Caco-2 (cell line): ENCODE measurements at regions not wholly inside any gene's neighbourhood (a gene's known extent, or its start where the extent isn't known, plus 50 kb on each side); places are given as distances from the start of the nearest gene placed in this dataset.

Experiments
- BruUV-seq: library from RNA; stranded (reverse); fragments of 400-500 nt; replicated peaks from 2 replicates; lab custom pipeline; 2021; lab: Mats Ljungman, UMichigan
- CTCF ChIA-PET: fragments of 300-600 bp; sonication (Branson Sonifier 250); formaldehyde crosslinking; loops from one replicate; lab custom pipeline; 2022; ENCODE audit warnings: antibody characterized with exemption; lab: Charles Lee
- POLR2A ChIA-PET: fragments of 300-600 bp; sonication (Branson Sonifier 250); formaldehyde crosslinking; loops from one replicate; lab custom pipeline; 2022; ENCODE audit warnings: antibody characterized with exemption; lab: Charles Lee
- DNase-seq, 2 experiments: peaks; one replicate each; pipeline versions ENCODE4 v3.0.0 to v3.0.0-alpha.2; 2020 to 2022
- H3K27me3 ChIP-seq: replicated peaks from 2 replicates; pipeline ENCODE4 v1.6.0; 2011; ENCODE audit warnings: low read length; ENCODE audit not compliant: control insufficient read depth, insufficient read depth
- H3K36me3 ChIP-seq: 2 replicates; pipeline ENCODE4 v1.5.1; 2011; ENCODE audit warnings: low read length; ENCODE audit not compliant: control insufficient read depth, insufficient read depth
- H3K4me1 ChIP-seq: fragments of 250-450 bp; sonication (Bioruptor Pico); 2 replicates; pipeline ENCODE4 v1.5.1; 2020; ENCODE audit warnings: mild to moderate bottlenecking
- H3K4me3 ChIP-seq: 2 replicates; pipeline ENCODE4 v1.5.1; 2011; ENCODE audit warnings: low read depth, mild to moderate bottlenecking, control low read depth, low read length
- H3K9me3 ChIP-seq: fragments of 250-450 bp; sonication (Bioruptor Pico); 2 replicates; pipeline ENCODE4 v1.5.1; 2020; ENCODE audit warnings: mild to moderate bottlenecking, moderate library complexity
- H3K27ac Mint-ChIP-seq: one replicate; pipeline ENCODE4 v1.8.0; 2022; ENCODE audit warnings: mixed read lengths; ENCODE audit not compliant: unreplicated experiment
- H3K27me3 Mint-ChIP-seq: one replicate; pipeline ENCODE4 v1.8.0; 2022; ENCODE audit warnings: mixed read lengths; ENCODE audit not compliant: insufficient read depth, unreplicated experiment
- H3K36me3 Mint-ChIP-seq: one replicate; pipeline ENCODE4 v1.8.0; 2022; ENCODE audit warnings: mild to moderate bottlenecking, mixed read lengths; ENCODE audit not compliant: insufficient read depth, unreplicated experiment
- H3K4me1 Mint-ChIP-seq: one replicate; pipeline ENCODE4 v1.8.0; 2022; ENCODE audit warnings: low read depth, mixed read lengths; ENCODE audit not compliant: unreplicated experiment
- H3K4me3 Mint-ChIP-seq: one replicate; pipeline ENCODE4 v1.8.0; 2022; ENCODE audit warnings: mild to moderate bottlenecking, moderate library complexity, mixed read lengths; ENCODE audit not compliant: unreplicated experiment
- H3K9me3 Mint-ChIP-seq: one replicate; pipeline ENCODE4 v1.8.0; 2022; ENCODE audit warnings: mixed read lengths; ENCODE audit not compliant: unreplicated experiment
- CTCF ChIP-seq, 2 experiments: fragments of 200-600 bp in 1 of 2; IDR thresholded peaks; 1 replicate in 1 of 2; 2 replicates in 1 of 2; pipeline versions ENCODE4 v1.5.1 to v1.8.0; 2011 to 2022; ENCODE audit warnings: antibody characterized with exemption in 1 of 2, control low read depth in 1 of 2, inconsistent platforms in 1 of 2, low read depth in 1 of 2, low read length in 1 of 2, mild to moderate bottlenecking in 1 of 2, moderate library complexity in 1 of 2; ENCODE audit not compliant: insufficient read depth in 1 of 2, severe bottlenecking in 1 of 2, unreplicated experiment in 1 of 2
- intact Hi-C: fragments of 100-400 bp; cut with micrococcal nuclease; formaldehyde crosslinking; loops from one replicate; pipeline ENCODE4 v1.10.0; 2022; ENCODE audit not compliant: unreplicated experiment

- H3K4me3 ChIP-seq = no peak overlapping the region
- Mint-ChIP-seq H3K36me3 (no peaks in the 10 kb centered on the region), H3K27me3 (peaks cover 12% of the 10 kb centered on the region), H3K4me1 (no peaks in the 10 kb centered on the region), H3K9me3 (no peaks in the 10 kb centered on the region), H3K4me3 (no peak overlapping the region), H3K27ac (no peak overlapping the region)
- no peaks in the 10 kb centered on the region for H3K9me3 ChIP-seq
- DNase-seq = no peak
- intact Hi-C loops = no loop called here
- no peaks in the 10 kb centered on the region for H3K36me3 ChIP-seq
- POLR2A ChIA-PET = no interaction called here
- BruUV-seq = no TSS peak
- no peaks in the 10 kb centered on the region for H3K27me3 ChIP-seq
- CTCF ChIA-PET = no interaction called here
- no peak for TF ChIP-seq CTCF (IDR thresholded peaks at IDR 0.05; ENCODE audit: insufficient read depth in 1 of 2, low read depth in 1 of 2, low read length in 1 of 2, severe bottlenecking in 1 of 2, unreplicated experiment in 1 of 2)
- H3K4me1 ChIP-seq = no peaks in the 10 kb centered on the region
Observed at GRCh38 chr15:47955021-47955420, 165.8 kb upstream of the SLC24A5 start.

- TF ChIP-seq CTCF (IDR thresholded peaks at IDR 0.05; ENCODE audit: insufficient read depth in 1 of 2, low read depth in 1 of 2, low read length in 1 of 2, severe bottlenecking in 1 of 2, unreplicated experiment in 1 of 2) = no peak
- Histone ChIP-seq H3K27me3 (no peaks in the 10 kb centered on the region), H3K4me3 (no peak overlapping the region), H3K36me3 (no peaks in the 10 kb centered on the region), H3K4me1 (no peaks in the 10 kb centered on the region), H3K9me3 (no peaks in the 10 kb centered on the region)
- H3K4me3 Mint-ChIP-seq = no peak overlapping the region
- no peak for DNase-seq
- ChIA-PET CTCF (no interaction called here), POLR2A (no interaction called here)
- peaks cover 13% of the 10 kb centered on the region for H3K27me3 Mint-ChIP-seq
- intact Hi-C loops = no loop called here
- no peaks in the 10 kb centered on the region for H3K9me3 Mint-ChIP-seq
- H3K4me1 Mint-ChIP-seq = no peaks in the 10 kb centered on the region
- no TSS peak for BruUV-seq
- H3K27ac Mint-ChIP-seq = no peak overlapping the region
- H3K36me3 Mint-ChIP-seq = no peaks in the 10 kb centered on the region
Observed at GRCh38 chr15:47959617-47960413, 161.0 kb upstream of the SLC24A5 start.

- TF ChIP-seq CTCF (IDR thresholded peaks at IDR 0.05; ENCODE audit: insufficient read depth in 1 of 2, low read depth in 1 of 2, low read length in 1 of 2, severe bottlenecking in 1 of 2, unreplicated experiment in 1 of 2) = no peak
- ChIA-PET POLR2A (no interaction called here), CTCF (interaction anchor here (1.0 kb wide), 1 partner anchor 13 kb away, joined by 3 read pairs; no protein-coding TSS in a partner anchor)
- Histone ChIP-seq H3K9me3 (no peaks in the 10 kb centered on the region), H3K4me1 (no peaks in the 10 kb centered on the region), H3K27me3 (no peaks in the 10 kb centered on the region), H3K36me3 (no peaks in the 10 kb centered on the region), H3K4me3 (no peak overlapping the region)
- no peaks in the 10 kb centered on the region for H3K4me1 Mint-ChIP-seq
- no peak overlapping the region for H3K4me3 Mint-ChIP-seq
- H3K36me3 Mint-ChIP-seq = no peaks in the 10 kb centered on the region
- BruUV-seq = no TSS peak
- H3K27ac Mint-ChIP-seq = no peak overlapping the region
- intact Hi-C loops = no loop called here
- H3K9me3 Mint-ChIP-seq = no peaks in the 10 kb centered on the region
- no peak for DNase-seq
- H3K27me3 Mint-ChIP-seq = peaks cover 14% of the 10 kb centered on the region
Observed at GRCh38 chr15:47961401-47962090, 159.2 kb upstream of the SLC24A5 start.
